H1 (cell line): ENCODE measurements at regions not wholly inside any gene's neighbourhood (a gene's known extent, or its start where the extent isn't known, plus 50 kb on each side); places are given as distances from the start of the nearest gene placed in this dataset.

Experiments
- CEBPB ChIP-seq: IDR thresholded peaks from 2 replicates; pipeline ENCODE4 v1.6.1; 2012; ENCODE audit warnings: low read depth, low read length
- GTF2F1 ChIP-seq: IDR thresholded peaks from 2 replicates; pipeline ENCODE4 v1.6.1; 2012; ENCODE audit warnings: low read depth, low read length, improper control_type of control experiment, borderline replicate concordance

DNA sequence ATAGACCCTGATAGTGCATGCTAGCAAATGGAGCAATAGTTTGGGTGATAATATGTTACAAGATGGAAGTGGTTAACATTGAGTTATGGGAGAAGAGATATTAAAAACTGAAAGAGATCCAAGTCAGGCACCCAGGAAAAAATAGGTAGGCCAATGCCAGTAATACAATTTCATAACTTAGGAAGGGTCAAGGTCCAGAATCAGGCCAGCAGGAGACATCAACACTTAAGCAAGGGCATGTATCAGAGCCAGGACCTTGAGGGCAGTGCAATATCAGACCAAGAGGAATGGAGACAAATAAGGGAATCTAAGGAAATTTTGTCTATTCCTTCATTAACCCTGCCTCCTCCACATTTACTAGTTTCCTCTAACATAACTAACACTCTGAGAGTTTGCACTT is 124.1 kb upstream of the NYAP2 start (continued):
- no peak for TF ChIP-seq CEBPB
- no peak for TF ChIP-seq GTF2F1
- TF ChIP-seq, all 59 proteins: peak for 0
